ENCODE measurements at regions not wholly inside any gene's neighbourhood (a gene's known extent, or its start where the extent isn't known, plus 50 kb on each side); places are given as distances from the start of the nearest gene placed in this dataset.

DNA sequence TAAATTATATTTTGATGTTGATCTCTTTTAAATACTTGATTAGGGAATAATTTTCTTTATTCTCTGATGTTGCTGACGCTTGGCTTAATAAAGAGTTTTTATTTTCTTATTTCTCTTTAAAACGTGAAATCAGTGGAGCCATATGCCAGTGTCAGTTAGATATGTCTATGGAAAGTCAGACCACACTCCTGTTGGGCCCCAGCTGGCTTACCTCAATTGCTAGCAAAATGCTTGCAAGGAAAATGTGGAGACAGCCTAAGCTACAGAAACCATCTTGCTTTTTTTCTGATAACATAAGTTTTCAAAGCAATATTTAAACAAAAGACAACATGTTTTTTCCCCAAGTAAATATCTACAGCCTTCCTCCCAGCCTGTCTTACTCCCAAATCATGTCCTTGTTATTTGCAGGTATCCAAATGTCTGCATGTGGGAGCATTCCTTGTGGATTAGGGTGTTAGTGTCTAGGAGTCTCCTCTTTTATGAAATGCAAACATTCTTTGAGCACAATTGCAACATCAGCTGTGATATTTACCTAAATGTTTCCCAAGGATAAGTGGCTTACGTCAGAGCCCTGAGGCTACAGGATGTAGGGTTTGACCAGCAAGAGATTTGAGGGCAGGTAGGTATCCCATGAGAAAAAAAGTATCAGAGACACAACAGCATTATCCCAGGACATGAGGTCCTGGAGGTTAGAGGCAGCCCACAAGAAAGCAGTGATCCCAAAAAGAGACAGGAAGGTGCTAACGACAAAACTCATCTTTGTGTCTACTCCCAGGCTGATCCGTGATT, 117.2 kb upstream of the KCNJ15 start:
- TF ChIP-seq, protein P1, sequence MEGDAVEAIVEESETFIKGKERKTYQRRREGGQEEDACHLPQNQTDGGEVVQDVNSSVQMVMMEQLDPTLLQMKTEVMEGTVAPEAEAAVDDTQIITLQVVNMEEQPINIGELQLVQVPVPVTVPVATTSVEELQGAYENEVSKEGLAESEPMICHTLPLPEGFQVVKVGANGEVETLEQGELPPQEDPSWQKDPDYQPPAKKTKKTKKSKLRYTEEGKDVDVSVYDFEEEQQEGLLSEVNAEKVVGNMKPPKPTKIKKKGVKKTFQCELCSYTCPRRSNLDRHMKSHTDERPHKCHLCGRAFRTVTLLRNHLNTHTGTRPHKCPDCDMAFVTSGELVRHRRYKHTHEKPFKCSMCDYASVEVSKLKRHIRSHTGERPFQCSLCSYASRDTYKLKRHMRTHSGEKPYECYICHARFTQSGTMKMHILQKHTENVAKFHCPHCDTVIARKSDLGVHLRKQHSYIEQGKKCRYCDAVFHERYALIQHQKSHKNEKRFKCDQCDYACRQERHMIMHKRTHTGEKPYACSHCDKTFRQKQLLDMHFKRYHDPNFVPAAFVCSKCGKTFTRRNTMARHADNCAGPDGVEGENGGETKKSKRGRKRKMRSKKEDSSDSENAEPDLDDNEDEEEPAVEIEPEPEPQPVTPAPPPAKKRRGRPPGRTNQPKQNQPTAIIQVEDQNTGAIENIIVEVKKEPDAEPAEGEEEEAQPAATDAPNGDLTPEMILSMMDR (conservative IDR thresholded peaks at IDR 0.05 in 1 of 2, IDR thresholded peaks at IDR 0.05 in 1 of 2; ENCODE audit: low read depth in 1 of 2, low read length in 2 of 2) = no peak
- no peak for TF ChIP-seq EZH2 (IDR thresholded peaks at IDR 0.05; ENCODE audit: low read length, missing control alignments)

Data from fibroblast of lung (primary cell).